Omental fat pad (tissue), 3 donors: ENCODE measurements at regions not wholly inside any gene's neighbourhood (a gene's known extent, or its start where the extent isn't known, plus 50 kb on each side); places are given as distances from the start of the nearest gene placed in this dataset.
"Not testable (repeated sequence)": the region's sequence is repeated elsewhere in the genome, so short reads cannot be mapped to it uniquely, and the experiment has no call there.

Experiments
- ATAC-seq: fragments of 150-250 bp; one replicate; pipeline ENCODE4 v1.9.1; 2016; ENCODE audit warnings: mild to moderate bottlenecking, moderate library complexity; ENCODE audit not compliant: low FRiP score
- DNase-seq: peaks from one replicate; pipeline ENCODE4 v3.0.0-alpha.2; 2019; ENCODE audit warnings: low spot score
- CTCF ChIP-seq, 3 donors: fragments of 450-650 bp; IDR thresholded peaks; one replicate each; pipeline ENCODE4 v1.5.1; 2016 to 2017; ENCODE audit warnings: antibody characterized with exemption in 3 of 3, mild to moderate bottlenecking in 3 of 3, moderate library complexity in 2 of 3

- ATAC-seq = no peak
- no peak for TF ChIP-seq CTCF (IDR thresholded peaks at IDR 0.05)
- DNase-seq = no peak
Measured at GRCh38 chr14:45810152-45810872, 557.3 kb upstream of the MIS18BP1 start.

GRCh38 chr14:45807178-45807899 lies 554.3 kb upstream of the MIS18BP1 start:
- no peak for TF ChIP-seq CTCF (IDR thresholded peaks at IDR 0.05)
- ATAC-seq (no peak), DNase-seq (no peak)

GRCh38 chr14:45799511-45799910 lies 546.5 kb upstream of the MIS18BP1 start:
- no peak for TF ChIP-seq CTCF (IDR thresholded peaks at IDR 0.05)
- ATAC-seq = no peak
- no peak for DNase-seq

GRCh38 chr14:45798659-45799058 lies 545.7 kb upstream of the MIS18BP1 start:
- DNase-seq (no peak), ATAC-seq (no peak)
- TF ChIP-seq CTCF (IDR thresholded peaks at IDR 0.05) = no peak

- ATAC-seq, DNase-seq: not testable (repeated sequence)
Measured at GRCh38 chr14:45796006-45796405, 543.0 kb upstream of the MIS18BP1 start.

GRCh38 chr14:45793081-45793480 lies 540.1 kb upstream of the MIS18BP1 start:
- no peak for TF ChIP-seq CTCF (IDR thresholded peaks at IDR 0.05)
- ATAC-seq (no peak), DNase-seq (no peak)

GRCh38 chr14:45790293-45790692 lies 537.3 kb upstream of the MIS18BP1 start:
- no peak for TF ChIP-seq CTCF (IDR thresholded peaks at IDR 0.05)
- ATAC-seq = no peak
- no peak for DNase-seq
